ENCODE measurements at regions not wholly inside any gene's neighbourhood (a gene's known extent, or its start where the extent isn't known, plus 50 kb on each side); places are given as distances from the start of the nearest gene placed in this dataset.

- TF ChIP-seq CTCF (IDR thresholded peaks at IDR 0.05) (no peak), EP300 (IDR thresholded peaks at IDR 0.05) (no peak), POLR2AphosphoS5 (IDR thresholded peaks at IDR 0.05) (no peak), POLR2A (IDR thresholded peaks at IDR 0.05) (no peak)
These were observed 213.2 kb upstream of the RPS6KA3 start for GRCh38 chrX:20479896-20480295.

Data from sigmoid colon (tissue), 4 donors.